ENCODE measurements at regions not wholly inside any gene's neighbourhood (a gene's known extent, or its start where the extent isn't known, plus 50 kb on each side); places are given as distances from the start of the nearest gene placed in this dataset.

DNA sequence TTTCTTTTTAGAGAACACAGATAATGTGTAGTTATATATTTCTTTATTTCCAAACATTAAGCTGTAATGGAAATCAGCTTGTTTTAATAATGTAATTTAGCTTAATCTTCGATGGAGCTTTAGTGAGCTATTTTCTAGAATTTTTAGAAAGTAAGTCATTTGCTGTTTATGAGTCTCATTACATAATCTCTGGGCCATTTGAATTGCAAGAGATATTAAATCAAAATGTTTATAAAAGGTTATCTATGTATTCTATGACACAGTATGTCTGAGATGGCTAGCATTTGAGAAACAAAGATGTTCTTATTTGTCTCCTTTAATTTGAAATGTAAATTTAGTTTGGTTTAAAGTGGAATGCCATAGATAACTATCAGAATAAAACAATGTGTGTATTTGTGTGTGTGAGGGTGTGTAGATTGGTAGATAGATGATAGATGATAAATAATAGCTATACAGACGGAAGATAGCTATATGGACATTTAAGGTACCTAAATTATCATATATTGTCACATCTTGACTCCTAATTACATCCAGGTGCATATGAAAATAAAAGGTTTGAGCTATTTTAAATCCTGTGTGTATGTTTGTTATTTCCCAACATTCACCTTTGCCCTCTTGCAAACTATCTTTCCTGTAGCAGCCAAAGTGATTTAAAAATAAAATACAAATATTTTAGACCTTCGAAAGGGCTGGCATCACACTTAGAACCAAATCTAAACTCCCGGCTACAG is 478.0 kb upstream of the KLF6 start:
- TF ChIP-seq RAD21 (IDR thresholded peaks at IDR 0.05; ENCODE audit: low read depth) (no peak), CREB1 (IDR thresholded peaks at IDR 0.05; ENCODE audit: low read depth) (no peak), CEBPB (IDR thresholded peaks at IDR 0.05) (no peak)
- TF ChIP-seq, protein P1, sequence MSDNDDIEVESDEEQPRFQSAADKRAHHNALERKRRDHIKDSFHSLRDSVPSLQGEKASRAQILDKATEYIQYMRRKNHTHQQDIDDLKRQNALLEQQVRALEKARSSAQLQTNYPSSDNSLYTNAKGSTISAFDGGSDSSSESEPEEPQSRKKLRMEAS (IDR thresholded peaks at IDR 0.05) = no peak
- TF ChIP-seq, protein P2, sequence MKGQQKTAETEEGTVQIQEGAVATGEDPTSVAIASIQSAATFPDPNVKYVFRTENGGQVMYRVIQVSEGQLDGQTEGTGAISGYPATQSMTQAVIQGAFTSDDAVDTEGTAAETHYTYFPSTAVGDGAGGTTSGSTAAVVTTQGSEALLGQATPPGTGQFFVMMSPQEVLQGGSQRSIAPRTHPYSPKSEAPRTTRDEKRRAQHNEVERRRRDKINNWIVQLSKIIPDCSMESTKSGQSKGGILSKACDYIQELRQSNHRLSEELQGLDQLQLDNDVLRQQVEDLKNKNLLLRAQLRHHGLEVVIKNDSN (IDR thresholded peaks at IDR 0.05) = no peak

DNA sequence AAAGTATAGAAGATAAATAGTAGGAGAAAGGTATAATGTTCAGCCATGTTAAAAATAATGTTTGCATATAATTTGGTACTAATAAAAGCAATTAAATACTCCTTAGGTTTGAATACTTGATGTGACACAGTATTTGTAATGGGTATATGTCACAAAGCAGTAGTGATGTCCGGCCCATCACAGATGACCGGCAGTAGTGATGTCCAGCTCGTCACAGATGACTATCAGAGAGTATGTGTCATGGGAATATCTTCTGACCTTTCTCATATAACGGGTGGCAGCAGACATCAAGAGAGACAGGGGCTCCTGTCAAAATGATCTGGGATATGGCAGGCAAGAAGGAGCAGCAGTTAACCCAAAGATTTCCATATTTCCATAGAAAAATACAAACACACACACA is 477.4 kb upstream of the KLF6 start:
- TF ChIP-seq, protein P1 (IDR thresholded peaks at IDR 0.05) = no peak
- TF ChIP-seq NFIC (IDR thresholded peaks at IDR 0.05) = no peak
- TF ChIP-seq TCF12 (IDR thresholded peaks at IDR 0.05; ENCODE audit: low read depth) = no peak
- TF ChIP-seq, protein P3, sequence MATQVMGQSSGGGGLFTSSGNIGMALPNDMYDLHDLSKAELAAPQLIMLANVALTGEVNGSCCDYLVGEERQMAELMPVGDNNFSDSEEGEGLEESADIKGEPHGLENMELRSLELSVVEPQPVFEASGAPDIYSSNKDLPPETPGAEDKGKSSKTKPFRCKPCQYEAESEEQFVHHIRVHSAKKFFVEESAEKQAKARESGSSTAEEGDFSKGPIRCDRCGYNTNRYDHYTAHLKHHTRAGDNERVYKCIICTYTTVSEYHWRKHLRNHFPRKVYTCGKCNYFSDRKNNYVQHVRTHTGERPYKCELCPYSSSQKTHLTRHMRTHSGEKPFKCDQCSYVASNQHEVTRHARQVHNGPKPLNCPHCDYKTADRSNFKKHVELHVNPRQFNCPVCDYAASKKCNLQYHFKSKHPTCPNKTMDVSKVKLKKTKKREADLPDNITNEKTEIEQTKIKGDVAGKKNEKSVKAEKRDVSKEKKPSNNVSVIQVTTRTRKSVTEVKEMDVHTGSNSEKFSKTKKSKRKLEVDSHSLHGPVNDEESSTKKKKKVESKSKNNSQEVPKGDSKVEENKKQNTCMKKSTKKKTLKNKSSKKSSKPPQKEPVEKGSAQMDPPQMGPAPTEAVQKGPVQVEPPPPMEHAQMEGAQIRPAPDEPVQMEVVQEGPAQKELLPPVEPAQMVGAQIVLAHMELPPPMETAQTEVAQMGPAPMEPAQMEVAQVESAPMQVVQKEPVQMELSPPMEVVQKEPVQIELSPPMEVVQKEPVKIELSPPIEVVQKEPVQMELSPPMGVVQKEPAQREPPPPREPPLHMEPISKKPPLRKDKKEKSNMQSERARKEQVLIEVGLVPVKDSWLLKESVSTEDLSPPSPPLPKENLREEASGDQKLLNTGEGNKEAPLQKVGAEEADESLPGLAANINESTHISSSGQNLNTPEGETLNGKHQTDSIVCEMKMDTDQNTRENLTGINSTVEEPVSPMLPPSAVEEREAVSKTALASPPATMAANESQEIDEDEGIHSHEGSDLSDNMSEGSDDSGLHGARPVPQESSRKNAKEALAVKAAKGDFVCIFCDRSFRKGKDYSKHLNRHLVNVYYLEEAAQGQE (IDR thresholded peaks at IDR 0.05; ENCODE audit: low read depth) = no peak
- TF ChIP-seq TAF1 (IDR thresholded peaks at IDR 0.05; ENCODE audit: low read depth) = no peak
- no peak for TF ChIP-seq CEBPB (IDR thresholded peaks at IDR 0.05)
- no peak for TF ChIP-seq YY1 (IDR thresholded peaks at IDR 0.05; ENCODE audit: low read depth)
- no peak for TF ChIP-seq FOXM1 (IDR thresholded peaks at IDR 0.05; ENCODE audit: borderline replicate concordance, low read depth)
- no peak for TF ChIP-seq RAD21 (IDR thresholded peaks at IDR 0.05; ENCODE audit: low read depth)
- no peak for TF ChIP-seq EP300 (IDR thresholded peaks at IDR 0.05; ENCODE audit: borderline replicate concordance)
- TF ChIP-seq CREB1 (IDR thresholded peaks at IDR 0.05; ENCODE audit: low read depth) = no peak
- TF ChIP-seq EGR1 (IDR thresholded peaks at IDR 0.05) = no peak
- TF ChIP-seq, protein P2 (IDR thresholded peaks at IDR 0.05) = no peak

DNA sequence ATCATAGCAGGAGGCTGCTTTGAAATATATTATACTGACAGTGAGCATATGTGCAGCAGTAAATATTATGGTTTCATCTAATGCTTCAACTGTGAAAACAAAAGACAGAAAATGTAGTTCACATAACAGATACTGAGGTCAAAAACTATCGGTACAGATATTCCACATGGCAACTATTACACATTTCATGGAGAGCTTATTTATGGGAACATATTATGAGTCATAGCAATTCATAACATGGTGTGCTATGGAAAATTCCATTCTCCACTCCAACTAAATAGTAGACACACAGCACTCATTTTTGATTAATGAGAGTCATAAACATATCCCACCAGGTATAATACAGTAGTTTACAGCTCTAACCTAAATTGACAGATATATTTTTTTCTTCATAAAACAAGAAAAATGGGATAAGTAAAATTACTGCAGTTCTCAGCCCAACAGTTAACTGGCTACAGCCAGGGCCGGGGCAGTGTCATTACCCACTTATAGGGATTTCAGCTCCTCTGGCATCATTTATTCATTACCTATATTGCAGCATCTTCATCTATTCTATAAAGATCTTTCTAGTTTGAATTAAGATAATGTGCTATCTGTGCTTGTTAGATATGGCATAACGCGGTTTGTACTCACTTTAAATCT is 475.6 kb upstream of the KLF6 start:
- TF ChIP-seq FOXM1 (IDR thresholded peaks at IDR 0.05; ENCODE audit: borderline replicate concordance, low read depth) = no peak
- TF ChIP-seq, protein P2 (IDR thresholded peaks at IDR 0.05) = no peak
- no peak for TF ChIP-seq YY1 (IDR thresholded peaks at IDR 0.05; ENCODE audit: low read depth)
- no peak for TF ChIP-seq EGR1 (IDR thresholded peaks at IDR 0.05)
- TF ChIP-seq, protein P1 (IDR thresholded peaks at IDR 0.05) = no peak
- no peak for TF ChIP-seq CREB1 (IDR thresholded peaks at IDR 0.05; ENCODE audit: low read depth)
- no peak for TF ChIP-seq CEBPB (IDR thresholded peaks at IDR 0.05)
- TF ChIP-seq TAF1 (IDR thresholded peaks at IDR 0.05; ENCODE audit: low read depth) = no peak
- TF ChIP-seq RAD21 (IDR thresholded peaks at IDR 0.05; ENCODE audit: low read depth) = no peak
- TF ChIP-seq TCF12 (IDR thresholded peaks at IDR 0.05; ENCODE audit: low read depth) = no peak
- no peak for TF ChIP-seq NFIC (IDR thresholded peaks at IDR 0.05)
- no peak for TF ChIP-seq TEAD4 (IDR thresholded peaks at IDR 0.05)

DNA sequence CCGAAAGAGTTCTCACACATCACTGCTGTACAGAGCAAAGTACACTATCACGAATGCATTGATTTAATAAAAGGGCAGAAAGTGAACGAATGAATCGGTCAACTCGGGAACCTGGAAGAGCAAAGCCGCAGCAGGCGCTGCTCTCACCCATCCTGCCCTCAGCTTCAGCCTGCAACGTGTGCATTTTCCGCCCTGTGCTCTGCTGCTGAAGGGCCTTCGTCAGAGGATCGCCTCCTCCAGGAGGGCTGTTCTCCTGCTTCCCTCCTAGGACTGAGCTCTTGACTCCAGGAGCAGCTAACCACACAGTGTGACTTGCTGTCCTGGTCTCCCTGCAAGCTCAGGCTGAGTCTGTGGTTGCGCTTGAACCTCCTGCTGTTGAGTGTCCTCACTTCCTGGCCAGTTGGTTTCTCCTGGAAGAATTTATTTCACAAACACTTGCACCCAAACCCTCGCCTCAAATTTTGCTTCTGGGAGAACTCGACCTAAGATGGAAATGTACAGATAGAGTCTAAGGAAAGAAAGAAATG is 473.0 kb upstream of the KLF6 start:
- TF ChIP-seq NFIC (IDR thresholded peaks at IDR 0.05) = no peak
- no peak for TF ChIP-seq TEAD4 (IDR thresholded peaks at IDR 0.05)
- TF ChIP-seq EGR1 (IDR thresholded peaks at IDR 0.05) = no peak
- TF ChIP-seq ZBTB7A (IDR thresholded peaks at IDR 0.05; ENCODE audit: low read depth) = no peak
- TF ChIP-seq CEBPB (IDR thresholded peaks at IDR 0.05) = no peak
- TF ChIP-seq YY1 (IDR thresholded peaks at IDR 0.05; ENCODE audit: low read depth) = no peak
- TF ChIP-seq TCF12 (IDR thresholded peaks at IDR 0.05; ENCODE audit: low read depth) = no peak
- TF ChIP-seq CREB1 (IDR thresholded peaks at IDR 0.05; ENCODE audit: low read depth) = no peak
- TF ChIP-seq, protein P2 (IDR thresholded peaks at IDR 0.05) = no peak
- no peak for TF ChIP-seq EP300 (IDR thresholded peaks at IDR 0.05; ENCODE audit: borderline replicate concordance)
- TF ChIP-seq, protein P3 (IDR thresholded peaks at IDR 0.05; ENCODE audit: low read depth) = no peak

All from Ishikawa (cell line).